Stimulated activated CD4-positive, alpha-beta T cell treated with anti-CD3 and anti-CD28 coated beads, TNF-alpha, amount 100 ng/mL, for 24 hours (primary cell): ENCODE measurements at regions not wholly inside any gene's neighbourhood (a gene's known extent, or its start where the extent isn't known, plus 50 kb on each side); places are given as distances from the start of the nearest gene placed in this dataset.
"Not testable (repeated sequence)": the region's sequence is repeated elsewhere in the genome, so short reads cannot be mapped to it uniquely, and the experiment has no call there.

ENCODE experiments used
- DNase-seq, 3 experiments: peaks; one replicate each; pipeline ENCODE4 v3.0.0-alpha.2; 2020; ENCODE audit warnings: low read depth in 3 of 3

DNA sequence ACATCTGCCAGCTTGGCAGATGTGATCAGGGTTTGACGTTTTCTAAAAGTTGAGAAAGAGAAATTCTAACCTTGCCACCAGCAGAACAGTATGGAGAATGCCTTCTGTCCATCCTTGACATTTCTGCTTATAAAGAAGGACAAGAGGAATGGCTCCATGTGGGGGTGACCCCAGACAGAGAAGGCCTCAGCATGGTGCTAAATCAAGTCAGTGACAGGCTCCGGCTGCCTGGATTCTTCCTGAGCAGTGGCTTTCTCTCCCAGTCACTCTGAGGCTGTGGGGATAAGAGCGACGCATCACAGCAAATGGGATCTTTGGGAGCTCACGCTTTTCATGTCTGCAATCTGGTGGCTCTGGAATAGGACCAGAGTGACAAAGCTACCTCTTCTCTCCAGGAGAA is 640.2 kb upstream of the CAMK1G start:
- no peak for DNase-seq

- no peak for DNase-seq
These were observed 638.5 kb upstream of the CAMK1G start for GRCh38 chr1:208944981-208945451.

DNA sequence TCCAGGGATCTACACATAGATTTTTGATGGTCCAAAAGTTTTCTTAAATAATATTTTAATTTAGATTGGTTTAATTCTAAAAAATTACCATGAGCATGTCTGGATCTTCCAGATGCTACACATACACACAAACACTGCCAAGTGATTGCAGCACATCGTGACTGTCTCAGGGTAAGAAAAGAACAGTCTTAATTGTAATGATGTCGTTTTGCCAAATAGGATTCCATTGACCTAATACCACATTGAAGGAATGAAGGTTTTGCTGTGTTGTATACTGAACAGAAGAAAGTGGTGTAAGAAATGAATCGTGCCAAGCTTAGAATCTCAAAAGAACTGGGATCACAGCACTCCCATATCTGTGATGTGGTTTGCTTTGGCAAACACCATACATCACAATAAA is 633.3 kb upstream of the CAMK1G start:
- DNase-seq = no peak

DNA sequence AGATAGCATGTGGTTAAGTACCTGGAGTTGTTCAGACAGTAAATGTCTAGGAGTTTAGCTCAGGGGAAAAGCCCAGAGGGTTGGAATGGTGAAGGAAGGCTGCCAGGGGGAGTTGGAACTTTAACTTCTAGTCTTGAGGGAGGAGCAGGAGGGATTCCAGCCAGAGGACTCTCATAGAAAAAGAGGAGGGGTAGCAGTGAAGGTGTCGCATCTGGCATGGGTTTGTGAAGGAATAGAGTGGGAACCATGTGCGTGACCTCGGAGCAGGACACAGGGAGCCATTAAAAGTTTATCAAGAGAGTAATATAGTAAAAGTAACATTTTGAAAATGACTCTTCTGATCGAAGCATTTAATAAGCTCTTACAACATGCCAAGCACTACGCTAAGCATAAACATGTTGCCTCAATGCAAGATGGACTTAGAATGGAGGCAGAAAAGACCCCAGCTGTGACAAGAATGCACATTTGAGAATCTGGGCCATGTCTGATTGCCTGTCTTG is 632.4 kb upstream of the CAMK1G start:
- no peak for DNase-seq

DNA sequence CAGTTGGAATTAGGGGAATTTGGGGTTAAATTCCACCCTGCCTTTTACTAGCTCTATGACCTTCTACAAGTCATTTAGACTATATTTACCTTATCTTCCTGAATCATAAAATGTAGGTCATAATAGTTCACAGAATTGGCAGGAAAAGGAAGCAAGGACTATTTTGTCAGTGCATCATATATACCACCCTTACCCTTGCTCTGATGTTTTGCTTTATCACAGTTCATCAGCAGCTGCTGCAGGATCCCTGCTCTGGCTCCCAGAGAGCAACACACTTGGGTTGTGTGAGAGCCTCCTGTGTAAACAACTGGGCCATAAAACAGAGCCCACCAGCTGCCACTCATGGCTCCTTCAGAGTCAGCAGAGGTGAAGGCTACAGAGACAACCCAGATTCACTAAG is 631.6 kb upstream of the CAMK1G start:
- DNase-seq = no peak

DNA sequence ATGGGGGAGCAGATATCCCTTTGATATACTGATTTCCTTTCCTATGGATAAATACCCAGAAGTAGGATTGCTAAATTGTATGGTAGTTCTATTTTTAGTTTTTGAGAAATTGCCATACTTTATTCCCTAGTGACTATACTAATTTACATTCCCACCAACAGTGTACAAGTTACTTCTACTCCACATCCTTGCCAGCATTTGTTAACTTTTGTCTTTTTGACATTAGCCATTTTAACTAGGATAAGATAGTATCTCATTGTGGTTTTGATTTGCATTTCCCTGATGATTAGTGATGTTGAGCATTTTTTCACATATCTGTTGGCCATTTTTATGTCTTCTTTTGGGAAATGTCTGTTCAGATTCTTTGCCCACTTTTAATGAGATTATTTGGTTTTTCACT is 620.6 kb upstream of the CAMK1G start:
- DNase-seq = no peak

GRCh38 chr1:208965351-208965750 is 618.2 kb upstream of the CAMK1G start:
- DNase-seq = no peak

- DNase-seq = no peak
These were observed 616.2 kb upstream of the CAMK1G start for GRCh38 chr1:208967334-208967733.

GRCh38 chr1:208974717-208975116 is 608.8 kb upstream of the CAMK1G start:
- DNase-seq = no peak

DNA sequence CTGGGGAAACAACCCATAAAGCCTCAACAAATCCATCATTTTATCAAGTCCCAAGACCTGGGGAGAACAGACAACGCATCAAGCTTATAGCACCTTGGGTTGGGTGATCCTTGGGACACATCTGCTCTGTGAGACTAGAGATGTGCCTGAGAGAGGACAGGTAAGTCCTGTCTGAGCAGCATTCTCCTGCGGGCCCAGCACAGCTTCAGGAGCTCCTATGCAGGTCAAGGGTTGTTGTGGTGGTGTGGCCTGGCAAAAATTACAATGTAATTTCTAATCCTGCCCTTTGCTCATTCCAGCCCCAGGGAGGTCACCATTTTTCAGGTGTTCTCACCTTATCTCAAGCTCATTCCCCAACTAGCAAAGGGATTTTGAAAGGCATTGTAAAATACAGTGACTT is 608.1 kb upstream of the CAMK1G start:
- DNase-seq = no peak

GRCh38 chr1:208977012-208977411 is 606.5 kb upstream of the CAMK1G start:
- no peak for DNase-seq

GRCh38 chr1:208977638-208978256 is 605.8 kb upstream of the CAMK1G start:
- DNase-seq = no peak

- no peak for DNase-seq
These were observed 603.7 kb upstream of the CAMK1G start for GRCh38 chr1:208979776-208980175.

- no peak for DNase-seq
These were observed 602.9 kb upstream of the CAMK1G start for GRCh38 chr1:208980605-208981004.

- DNase-seq = no peak
These were observed 598.3 kb upstream of the CAMK1G start for GRCh38 chr1:208985231-208985630.

GRCh38 chr1:208988811-208989222 is 594.7 kb upstream of the CAMK1G start:
- DNase-seq = no peak

DNA sequence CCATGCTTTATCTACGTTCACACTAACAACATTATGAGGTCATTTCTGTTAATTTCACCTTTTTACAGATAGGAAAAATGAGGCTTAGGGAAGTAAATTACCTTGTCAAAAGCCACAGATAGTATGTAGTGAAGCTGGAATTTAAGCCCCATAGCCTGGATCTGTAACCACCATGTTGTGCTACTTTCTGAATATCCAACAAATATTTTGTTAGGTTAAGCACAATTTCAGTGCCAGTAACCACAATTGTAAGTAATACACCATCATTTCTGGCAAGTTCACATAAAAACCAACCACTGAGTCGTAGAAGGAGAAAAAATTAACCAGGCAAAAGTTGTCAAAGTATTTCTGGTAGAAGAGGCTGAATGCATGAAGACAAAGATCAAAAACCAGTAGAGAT is 593.1 kb upstream of the CAMK1G start:
- no peak for DNase-seq

GRCh38 chr1:208997053-208997452 is 586.5 kb upstream of the CAMK1G start:
- DNase-seq = not testable (repeated sequence)

DNA sequence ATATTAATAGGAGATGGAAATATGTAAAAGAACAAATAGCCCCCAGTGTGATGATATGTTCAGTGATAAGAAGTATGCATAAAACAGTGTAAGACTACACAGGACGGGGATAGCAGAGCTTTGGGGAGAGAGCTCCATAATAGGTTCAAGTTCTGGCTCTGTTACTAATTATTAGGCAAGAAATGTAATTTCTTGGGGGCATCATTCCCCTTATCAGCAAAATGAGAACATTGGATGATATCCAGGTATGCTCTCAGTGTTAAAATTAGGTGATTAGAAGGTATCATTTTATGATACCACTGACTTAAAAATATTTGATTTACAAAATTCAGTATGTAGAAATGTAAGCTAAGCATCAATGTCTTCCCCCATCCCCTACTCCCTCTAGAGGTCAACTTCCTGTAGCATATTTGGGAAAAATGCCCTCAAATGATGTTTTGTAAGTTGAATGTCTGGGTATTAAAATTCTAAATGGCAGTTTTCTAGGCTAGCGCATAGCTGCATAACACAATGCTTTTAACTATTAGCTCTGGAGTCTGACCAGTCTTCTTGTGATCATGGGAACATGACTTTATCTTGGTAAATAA is 585.7 kb upstream of the CAMK1G start:
- DNase-seq = no peak

DNA sequence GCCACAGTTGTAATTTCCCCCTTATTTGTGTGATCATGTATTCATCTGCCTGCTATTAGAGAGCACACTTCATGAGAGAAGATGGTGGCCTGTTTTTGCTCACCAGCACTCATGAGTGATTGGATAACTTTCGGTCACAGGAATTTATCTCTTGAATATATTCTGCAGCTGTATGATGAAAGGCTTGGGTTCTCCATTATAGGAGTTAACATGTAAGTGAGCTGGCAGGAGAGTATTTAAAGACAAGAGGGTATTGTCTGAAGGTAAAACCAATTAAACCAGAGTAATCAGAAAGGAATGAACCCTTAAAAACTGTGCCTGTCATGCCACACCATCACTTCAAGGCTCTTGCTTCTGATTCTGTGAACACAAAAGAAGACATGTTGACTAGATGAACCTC is 574.9 kb upstream of the CAMK1G start:
- no peak for DNase-seq

DNA sequence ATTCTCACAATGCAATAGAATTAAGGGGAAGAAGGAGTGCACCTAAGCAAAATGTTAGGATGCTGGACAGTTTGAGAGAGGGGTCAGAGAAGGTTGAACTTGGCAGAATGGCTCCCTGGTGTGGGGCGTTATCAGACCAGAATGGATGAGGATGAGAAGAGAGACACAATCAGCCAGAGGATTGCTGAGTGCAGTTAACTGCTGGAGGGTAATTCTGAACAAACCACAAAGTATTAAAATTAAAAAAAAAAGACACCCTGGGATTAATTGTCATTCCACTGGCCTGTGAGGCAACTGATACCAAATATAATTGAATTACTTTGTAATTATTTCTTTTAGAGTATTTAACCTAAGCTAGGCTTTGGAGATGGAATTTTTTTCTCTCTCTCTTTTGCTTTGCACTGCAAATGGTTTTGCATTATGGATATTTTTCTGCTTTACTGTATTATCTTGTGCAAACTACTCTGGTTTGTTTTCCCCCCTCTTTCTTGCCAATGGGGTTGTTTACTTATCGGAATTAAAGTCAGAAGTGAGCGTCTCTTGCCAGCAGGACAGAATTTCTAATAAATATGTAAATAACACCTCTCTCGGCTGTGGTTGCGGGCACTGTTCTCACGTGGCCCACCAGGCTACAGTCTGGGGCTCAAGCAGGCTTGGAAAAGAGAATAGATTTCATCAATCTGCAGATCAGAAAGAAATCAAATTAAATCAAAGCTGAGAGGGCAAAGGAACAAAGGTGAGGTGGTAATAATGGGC is 572.9 kb upstream of the CAMK1G start:
- DNase-seq = no peak

- no peak for DNase-seq
These were observed 570.9 kb upstream of the CAMK1G start for GRCh38 chr1:209012443-209013196.
